ENCODE measurements at regions not wholly inside any gene's neighbourhood (a gene's known extent, or its start where the extent isn't known, plus 50 kb on each side); places are given as distances from the start of the nearest gene placed in this dataset.

- H3K27ac ChIP-seq = no peak overlapping the region
- TF ChIP-seq, protein P1, sequence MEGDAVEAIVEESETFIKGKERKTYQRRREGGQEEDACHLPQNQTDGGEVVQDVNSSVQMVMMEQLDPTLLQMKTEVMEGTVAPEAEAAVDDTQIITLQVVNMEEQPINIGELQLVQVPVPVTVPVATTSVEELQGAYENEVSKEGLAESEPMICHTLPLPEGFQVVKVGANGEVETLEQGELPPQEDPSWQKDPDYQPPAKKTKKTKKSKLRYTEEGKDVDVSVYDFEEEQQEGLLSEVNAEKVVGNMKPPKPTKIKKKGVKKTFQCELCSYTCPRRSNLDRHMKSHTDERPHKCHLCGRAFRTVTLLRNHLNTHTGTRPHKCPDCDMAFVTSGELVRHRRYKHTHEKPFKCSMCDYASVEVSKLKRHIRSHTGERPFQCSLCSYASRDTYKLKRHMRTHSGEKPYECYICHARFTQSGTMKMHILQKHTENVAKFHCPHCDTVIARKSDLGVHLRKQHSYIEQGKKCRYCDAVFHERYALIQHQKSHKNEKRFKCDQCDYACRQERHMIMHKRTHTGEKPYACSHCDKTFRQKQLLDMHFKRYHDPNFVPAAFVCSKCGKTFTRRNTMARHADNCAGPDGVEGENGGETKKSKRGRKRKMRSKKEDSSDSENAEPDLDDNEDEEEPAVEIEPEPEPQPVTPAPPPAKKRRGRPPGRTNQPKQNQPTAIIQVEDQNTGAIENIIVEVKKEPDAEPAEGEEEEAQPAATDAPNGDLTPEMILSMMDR (IDR thresholded peaks at IDR 0.05) = no peak
- TF ChIP-seq ZFX (IDR thresholded peaks at IDR 0.05; ENCODE audit: borderline replicate concordance) = no peak
Measured at GRCh38 chr22:49668402-49668801, 159.3 kb downstream of the BRD1 start.

DNA sequence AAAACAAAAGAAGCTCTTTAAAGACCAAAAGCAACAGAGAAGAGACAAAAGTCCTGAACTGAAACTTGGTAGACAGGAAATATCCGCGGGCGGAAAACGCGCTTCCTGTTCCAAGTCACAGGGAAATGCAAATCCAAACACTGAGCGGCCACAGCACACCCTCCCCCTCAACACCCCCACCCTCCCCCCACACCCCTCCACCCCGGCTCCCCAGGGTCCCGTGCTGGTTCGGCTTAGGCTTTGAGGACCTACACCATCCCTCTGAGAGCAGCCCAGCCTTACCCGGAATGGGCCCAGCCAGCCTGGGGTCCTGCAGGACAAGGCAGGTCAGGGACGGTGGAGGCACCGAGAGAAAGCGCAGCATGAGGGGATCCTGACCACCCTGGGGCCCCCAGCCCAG is 160.4 kb downstream of the BRD1 start:
- H3K27ac ChIP-seq = no peak overlapping the region
- TF ChIP-seq, protein P1 (IDR thresholded peaks at IDR 0.05) = no peak
- TF ChIP-seq ZFX (IDR thresholded peaks at IDR 0.05; ENCODE audit: borderline replicate concordance) = no peak

DNA sequence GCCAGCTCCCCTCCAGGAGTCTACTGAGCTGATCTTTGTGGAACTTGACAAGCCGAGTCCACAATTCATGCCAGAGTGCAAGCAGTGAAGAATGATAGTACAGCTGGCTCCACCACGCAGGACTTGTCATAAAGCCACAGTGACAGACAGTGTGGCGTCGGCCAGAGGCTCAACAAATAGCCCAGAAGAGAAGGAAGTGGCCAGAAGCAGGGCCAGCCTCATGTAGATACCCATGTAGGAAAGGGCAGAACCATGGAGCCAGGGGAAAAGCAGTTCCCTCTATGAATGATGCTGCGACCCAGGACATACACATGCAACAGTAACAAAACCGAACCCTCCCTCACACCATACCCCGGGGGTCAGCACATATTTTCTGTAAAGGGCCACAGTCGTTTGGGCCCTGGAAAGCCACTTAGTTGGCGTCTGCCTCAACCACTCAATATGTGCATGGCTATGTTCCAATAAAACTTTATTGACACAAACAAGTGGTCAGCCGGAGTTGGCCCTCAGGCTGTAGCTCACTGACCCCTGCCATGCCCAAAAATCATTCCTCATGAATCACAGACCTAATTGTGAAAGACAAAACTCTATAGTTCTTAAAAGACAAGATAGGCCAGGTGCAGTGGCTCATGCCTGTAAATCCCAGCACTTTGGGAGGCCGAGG is 161.4 kb downstream of the BRD1 start:
- TF ChIP-seq, protein P1 (IDR thresholded peaks at IDR 0.05) = no peak
- TF ChIP-seq ZFX (IDR thresholded peaks at IDR 0.05; ENCODE audit: borderline replicate concordance) = no peak
- H3K27ac ChIP-seq = no peak overlapping the region

DNA sequence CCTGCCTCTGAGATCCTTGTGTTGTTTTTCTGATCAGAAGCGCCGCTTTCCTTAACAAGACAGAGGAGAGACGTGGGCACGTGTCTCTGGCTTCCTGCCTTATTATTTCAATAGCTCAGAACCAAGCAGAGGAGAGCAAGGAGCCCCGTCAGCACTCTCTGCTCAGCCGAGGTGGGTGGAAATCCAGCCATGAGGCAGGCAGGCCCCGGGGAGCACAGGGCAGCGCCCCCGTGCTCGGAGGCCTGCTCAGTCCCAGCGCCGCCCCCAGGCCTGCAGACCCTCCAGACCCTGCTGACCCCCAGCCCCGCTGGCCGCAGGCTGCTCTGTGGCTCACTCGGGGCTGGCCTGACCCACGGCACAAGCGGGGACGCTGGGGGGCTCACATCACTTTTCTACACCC is 162.8 kb downstream of the BRD1 start:
- TF ChIP-seq ZFX (IDR thresholded peaks at IDR 0.05; ENCODE audit: borderline replicate concordance) = no peak
- no peak overlapping the region for H3K27ac ChIP-seq

GRCh38 chr22:49664371-49664881 is 163.2 kb downstream of the BRD1 start:
- TF ChIP-seq, protein P1 (IDR thresholded peaks at IDR 0.05) = no peak
- TF ChIP-seq ZFX (IDR thresholded peaks at IDR 0.05; ENCODE audit: borderline replicate concordance) = no peak
- no peak overlapping the region for H3K27ac ChIP-seq

GRCh38 chr22:49663823-49664222 is 163.8 kb downstream of the BRD1 start:
- TF ChIP-seq ZFX (IDR thresholded peaks at IDR 0.05; ENCODE audit: borderline replicate concordance) = no peak
- TF ChIP-seq, protein P1 (IDR thresholded peaks at IDR 0.05) = no peak
- H3K27ac ChIP-seq = no peak overlapping the region

DNA sequence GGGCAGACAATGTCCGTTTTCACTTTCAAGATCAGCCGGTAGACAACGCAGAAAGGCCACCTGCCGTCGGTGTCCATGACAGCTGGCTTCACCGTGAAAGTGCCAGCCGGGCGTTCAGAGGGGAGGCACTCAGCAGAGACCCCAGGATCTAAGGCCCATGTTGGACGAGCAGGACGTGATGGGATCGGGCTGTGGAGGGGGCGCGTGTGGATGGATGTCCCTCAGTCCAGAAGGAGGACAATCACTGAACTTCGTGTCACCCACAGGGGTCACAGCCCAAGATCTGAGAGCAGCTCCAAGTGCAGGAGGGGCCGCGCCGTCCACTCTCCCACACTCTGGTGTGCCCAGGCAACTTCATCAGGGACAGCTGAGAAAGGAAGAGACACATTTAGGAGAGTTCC is 164.4 kb downstream of the BRD1 start:
- TF ChIP-seq ZFX (IDR thresholded peaks at IDR 0.05; ENCODE audit: borderline replicate concordance) = no peak
- TF ChIP-seq, protein P1 (IDR thresholded peaks at IDR 0.05) = no peak
- H3K27ac ChIP-seq = no peak overlapping the region

DNA sequence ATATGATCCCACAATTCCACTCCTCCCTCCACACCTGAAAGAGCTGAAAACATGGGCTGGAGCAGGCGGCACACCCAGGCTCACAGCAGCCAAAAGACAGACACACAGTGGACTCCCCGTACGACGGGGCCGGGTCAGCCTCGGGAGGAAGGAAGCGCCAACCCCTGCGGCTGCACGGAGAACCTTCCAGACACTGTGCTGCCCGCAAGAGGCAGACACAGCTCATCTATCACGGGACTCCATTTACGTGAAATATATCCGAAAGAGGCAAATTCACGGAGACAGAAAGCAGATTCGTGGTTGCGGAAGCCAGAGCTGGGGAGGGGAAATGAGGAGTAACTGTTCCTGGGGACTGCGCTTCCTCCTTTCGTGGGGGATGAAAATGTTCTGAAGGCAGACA is 165.0 kb downstream of the BRD1 start:
- H3K27ac ChIP-seq = no peak overlapping the region

More for the DNA sequence above, 165.0 kb downstream of the BRD1 start:
- TF ChIP-seq, protein P1 (IDR thresholded peaks at IDR 0.05) = no peak
- TF ChIP-seq ZFX (IDR thresholded peaks at IDR 0.05; ENCODE audit: borderline replicate concordance) = no peak
